Karpas-422 (cell line): ENCODE measurements at regions not wholly inside any gene's neighbourhood (a gene's known extent, or its start where the extent isn't known, plus 50 kb on each side); places are given as distances from the start of the nearest gene placed in this dataset.
"Not testable (repeated sequence)": the region's sequence is repeated elsewhere in the genome, so short reads cannot be mapped to it uniquely, and the experiment has no call there.

ENCODE experiments used
- DNase-seq: peaks from one replicate; pipeline ENCODE4 v3.0.0-alpha.2; 2015
- H2AFZ ChIP-seq: fragments of 200-600 bp; sonication (generic); 2 replicates; pipeline ENCODE4 v1.6.1; 2014; ENCODE audit warnings: antibody characterized with exemption, low read length, mixed read lengths
- H3K27ac ChIP-seq: fragments of 200-600 bp; sonication (generic); 2 replicates; pipeline ENCODE4 v1.5.1; 2014; ENCODE audit warnings: mild to moderate bottlenecking, low read length, moderate library complexity
- H3K27me3 ChIP-seq: fragments of 200-600 bp; sonication (generic); 2 replicates; pipeline ENCODE4 v1.6.1; 2014; ENCODE audit warnings: low read length, mixed read lengths
- H3K36me3 ChIP-seq: fragments of 200-600 bp; sonication (generic); 2 replicates; pipeline ENCODE4 v1.6.1; 2014; ENCODE audit warnings: low read length, mixed read lengths; ENCODE audit not compliant: insufficient read depth
- H3K4me1 ChIP-seq: fragments of 200-600 bp; sonication (generic); 2 replicates; pipeline ENCODE4 v1.6.1; 2014; ENCODE audit warnings: mild to moderate bottlenecking, low read length, mixed read lengths
- H3K4me2 ChIP-seq: fragments of 200-600 bp; sonication (generic); 2 replicates; pipeline ENCODE4 v1.6.1; 2014; ENCODE audit warnings: low read length, low read depth, mild to moderate bottlenecking; ENCODE audit not compliant: poor library complexity, severe bottlenecking
- H3K4me3 ChIP-seq: fragments of 200-600 bp; sonication (generic); 2 replicates; pipeline ENCODE4 v1.5.1; 2014; ENCODE audit warnings: mild to moderate bottlenecking, antibody characterized with exemption, low read length, mixed read lengths
- H3K79me2 ChIP-seq: fragments of 200-600 bp; sonication (generic); 2 replicates; pipeline ENCODE4 v1.6.1; 2014; ENCODE audit warnings: mild to moderate bottlenecking, low read length, mixed read lengths
- H3K9ac ChIP-seq: fragments of 200-600 bp; sonication (generic); 2 replicates; pipeline ENCODE4 v1.6.0; 2014; ENCODE audit warnings: low read length
- H3K9me2 ChIP-seq: fragments of 200-600 bp; sonication (generic), shearing (Covaris generic); replicated peaks from 2 replicates; pipeline ENCODE4 v1.6.0; 2014; ENCODE audit warnings: mild to moderate bottlenecking, low read length, moderate library complexity; ENCODE audit not compliant: insufficient read depth
- H3K9me3 ChIP-seq: fragments of 300-700, 200-600 bp; sonication (generic); 2 replicates; pipeline ENCODE4 v1.6.1; 2014; ENCODE audit warnings: low read length, mixed read lengths
- H4K20me1 ChIP-seq: fragments of 200-600 bp; sonication (generic); 2 replicates; pipeline ENCODE4 v1.6.1; 2014; ENCODE audit warnings: mild to moderate bottlenecking, antibody characterized with exemption, low read length, low read depth; ENCODE audit not compliant: insufficient read depth

GRCh38 chr10:90224791-90225566 is 523.6 kb downstream of the KIF20B start:
- Histone ChIP-seq H3K9me3 (no peaks in the 10 kb centered on the region), H2AFZ (no peak overlapping the region), H3K4me3 (no peak overlapping the region), H3K4me1 (no peaks in the 10 kb centered on the region), H3K9ac (no peak overlapping the region), H3K27me3 (no peaks in the 10 kb centered on the region), H3K9me2 (no peaks in the 10 kb centered on the region), H3K79me2 (no peaks in the 10 kb centered on the region), H3K36me3 (no peaks in the 10 kb centered on the region), H3K4me2 (no peak overlapping the region), H3K27ac (no peak overlapping the region), H4K20me1 (no peaks in the 10 kb centered on the region)
- DNase-seq, result no peak

GRCh38 chr10:90226517-90226916 is 525.1 kb downstream of the KIF20B start:
- no peak overlapping the region for H3K9ac ChIP-seq
- no peaks in the 10 kb centered on the region for H3K27me3 ChIP-seq
- no peaks in the 10 kb centered on the region for H3K9me3 ChIP-seq
- H3K27ac ChIP-seq, result no peak overlapping the region
- no peaks in the 10 kb centered on the region for H3K9me2 ChIP-seq
- H3K4me3 ChIP-seq, result no peak overlapping the region
- H3K36me3 ChIP-seq, result no peaks in the 10 kb centered on the region
- no peaks in the 10 kb centered on the region for H3K4me1 ChIP-seq
- no peak for DNase-seq
- no peak overlapping the region for H3K4me2 ChIP-seq
- no peaks in the 10 kb centered on the region for H4K20me1 ChIP-seq
- no peaks in the 10 kb centered on the region for H3K79me2 ChIP-seq
- H2AFZ ChIP-seq, result no peak overlapping the region

DNA sequence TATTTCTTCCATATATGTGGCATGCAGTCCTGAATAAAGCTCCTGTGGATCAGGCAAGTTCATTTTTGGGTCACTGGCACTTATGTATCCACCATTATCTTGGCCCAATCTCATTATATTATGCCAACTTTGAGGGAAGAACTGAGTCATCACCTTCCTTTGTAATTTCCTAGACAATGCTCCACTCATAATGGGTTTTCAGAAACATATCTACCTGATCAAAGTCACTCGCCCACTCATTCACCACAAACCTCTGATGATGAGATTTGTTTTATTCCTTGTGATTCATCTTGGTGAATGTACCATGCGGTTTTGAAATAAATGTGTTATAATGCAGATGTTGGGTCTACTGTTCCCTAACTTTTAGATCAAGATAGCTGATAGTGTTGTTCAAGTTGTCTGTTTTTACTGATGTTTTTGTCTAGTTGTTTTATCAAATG is 525.8 kb downstream of the KIF20B start:
- DNase-seq, result no peak
- Histone ChIP-seq H3K4me2 (no peak overlapping the region), H3K9me3 (no peaks in the 10 kb centered on the region), H3K9ac (no peak overlapping the region), H3K4me1 (no peaks in the 10 kb centered on the region), H3K9me2 (no peaks in the 10 kb centered on the region), H3K36me3 (no peaks in the 10 kb centered on the region), H4K20me1 (no peaks in the 10 kb centered on the region), H3K4me3 (no peak overlapping the region), H3K27ac (no peak overlapping the region), H3K79me2 (no peaks in the 10 kb centered on the region), H3K27me3 (no peaks in the 10 kb centered on the region), H2AFZ (no peak overlapping the region)

- Histone ChIP-seq H3K27ac (no peak overlapping the region), H2AFZ (no peak overlapping the region), H3K4me2 (no peak overlapping the region), H3K27me3 (no peaks in the 10 kb centered on the region), H3K9me3 (no peaks in the 10 kb centered on the region), H3K36me3 (no peaks in the 10 kb centered on the region), H3K9ac (no peak overlapping the region), H3K4me1 (no peaks in the 10 kb centered on the region), H3K4me3 (no peak overlapping the region), H3K79me2 (no peaks in the 10 kb centered on the region), H3K9me2 (no peaks in the 10 kb centered on the region), H4K20me1 (no peaks in the 10 kb centered on the region)
- no peak for DNase-seq
Measured at GRCh38 chr10:90227786-90228185, 526.4 kb downstream of the KIF20B start.

- H3K9ac ChIP-seq, result no peak overlapping the region
- no peaks in the 10 kb centered on the region for H3K9me2 ChIP-seq
- no peaks in the 10 kb centered on the region for H3K36me3 ChIP-seq
- no peak overlapping the region for H2AFZ ChIP-seq
- no peak overlapping the region for H3K4me3 ChIP-seq
- no peak overlapping the region for H3K27ac ChIP-seq
- no peaks in the 10 kb centered on the region for H4K20me1 ChIP-seq
- H3K79me2 ChIP-seq, result no peaks in the 10 kb centered on the region
- H3K27me3 ChIP-seq, result no peaks in the 10 kb centered on the region
- H3K4me1 ChIP-seq, result no peaks in the 10 kb centered on the region
- H3K4me2 ChIP-seq, result no peak overlapping the region
- no peaks in the 10 kb centered on the region for H3K9me3 ChIP-seq
- no peak for DNase-seq
Measured at GRCh38 chr10:90229486-90229885, 528.1 kb downstream of the KIF20B start.

DNA sequence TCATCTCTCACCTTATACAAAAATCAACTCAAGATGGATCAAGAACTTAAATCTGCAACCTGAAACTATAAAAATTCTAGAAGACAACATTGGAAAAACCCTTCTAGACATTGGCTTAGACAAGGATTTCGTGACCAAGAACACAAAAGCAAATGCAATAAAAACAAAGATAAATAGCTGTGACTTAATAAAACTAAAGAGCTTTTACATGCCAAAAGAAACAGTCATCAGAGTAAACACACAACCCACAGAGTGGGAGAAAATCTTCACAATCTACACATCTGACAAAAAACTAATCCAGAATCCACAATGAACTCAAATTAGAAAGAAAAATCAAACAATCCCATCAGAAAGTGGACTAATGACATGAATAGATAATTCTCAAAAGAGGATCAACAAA is 532.4 kb downstream of the KIF20B start:
- not testable (repeated sequence) for H3K9ac ChIP-seq, H3K9me2 ChIP-seq, H2AFZ ChIP-seq, H4K20me1 ChIP-seq, H3K4me3 ChIP-seq, H3K27me3 ChIP-seq, H3K4me2 ChIP-seq, H3K4me1 ChIP-seq, H3K9me3 ChIP-seq, H3K79me2 ChIP-seq, DNase-seq, H3K36me3 ChIP-seq, H3K27ac ChIP-seq

- H3K36me3 ChIP-seq, result no peaks in the 10 kb centered on the region
- H3K9me3 ChIP-seq, result no peaks in the 10 kb centered on the region
- no peak overlapping the region for H3K9ac ChIP-seq
- no peak overlapping the region for H3K27ac ChIP-seq
- H3K4me2 ChIP-seq, result no peak overlapping the region
- DNase-seq, result no peak
- no peak overlapping the region for H3K4me3 ChIP-seq
- no peaks in the 10 kb centered on the region for H4K20me1 ChIP-seq
- no peaks in the 10 kb centered on the region for H3K27me3 ChIP-seq
- H3K79me2 ChIP-seq, result no peaks in the 10 kb centered on the region
- no peaks in the 10 kb centered on the region for H3K9me2 ChIP-seq
- H3K4me1 ChIP-seq, result no peaks in the 10 kb centered on the region
- H2AFZ ChIP-seq, result no peak overlapping the region
Measured at GRCh38 chr10:90245623-90246022, 544.2 kb downstream of the KIF20B start.

- not testable (repeated sequence) for H3K4me2 ChIP-seq, H4K20me1 ChIP-seq, H3K27ac ChIP-seq, H3K36me3 ChIP-seq, H3K27me3 ChIP-seq, H3K4me3 ChIP-seq, DNase-seq, H3K9me3 ChIP-seq, H3K79me2 ChIP-seq, H3K9me2 ChIP-seq, H3K4me1 ChIP-seq, H3K9ac ChIP-seq, H2AFZ ChIP-seq
Measured at GRCh38 chr10:90250784-90251183, 549.4 kb downstream of the KIF20B start.
